ENCODE measurements at regions not wholly inside any gene's neighbourhood (a gene's known extent, or its start where the extent isn't known, plus 50 kb on each side); places are given as distances from the start of the nearest gene placed in this dataset.

DNA sequence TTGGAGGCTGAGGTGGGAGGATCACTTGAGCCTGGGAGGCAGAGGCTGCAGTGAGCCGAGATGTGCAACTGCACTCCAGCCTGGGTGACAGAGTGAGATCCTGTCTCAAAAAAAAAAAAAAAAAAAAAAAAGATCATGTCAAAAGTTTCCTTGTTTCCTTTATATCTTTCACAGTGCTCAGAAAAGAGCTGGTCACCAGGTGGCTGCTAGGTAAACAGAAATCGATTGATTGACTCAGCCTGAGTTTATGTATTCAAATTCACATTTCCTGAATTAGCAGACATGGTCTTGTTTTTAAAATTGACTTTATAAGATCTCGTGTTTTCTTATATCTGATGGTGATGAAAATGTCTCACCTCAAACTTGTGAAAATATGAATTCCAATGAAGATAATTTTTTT lies 261.8 kb upstream of the FANCL start:
- no peaks in the 10 kb centered on the region for H3K9me3 ChIP-seq (replicated peaks; ENCODE audit: insufficient read depth, low read length)
- no peaks in the 10 kb centered on the region for H3K36me3 ChIP-seq (replicated peaks; ENCODE audit: insufficient read depth, low read length)
- H3K4me3 ChIP-seq (ENCODE audit: low read length), result no peak overlapping the region
- no peaks in the 10 kb centered on the region for H3K9me2 ChIP-seq (replicated peaks; ENCODE audit: insufficient read depth, low read length)
- H3K27ac ChIP-seq (ENCODE audit: low read length), result no peak overlapping the region
- no peak overlapping the region for H2AFZ ChIP-seq (ENCODE audit: low read length)
- H3K27me3 ChIP-seq (replicated peaks; ENCODE audit: insufficient read depth, low read length), result no peaks in the 10 kb centered on the region
- H3F3A ChIP-seq (ENCODE audit: insufficient read depth, low read length), result no peaks in the 10 kb centered on the region
- DNase-seq, result no peak
- no peaks in the 10 kb centered on the region for H4K20me1 ChIP-seq (ENCODE audit: insufficient read depth, low read length)
- TF ChIP-seq EZH2phosphoT487 (IDR thresholded peaks at IDR 0.05; ENCODE audit: low read length) (no peak), EZH2 (optimal IDR thresholded peaks at IDR 0.05; ENCODE audit: low read depth, low read length) (no peak)
- TF ChIP-seq, protein P1, sequence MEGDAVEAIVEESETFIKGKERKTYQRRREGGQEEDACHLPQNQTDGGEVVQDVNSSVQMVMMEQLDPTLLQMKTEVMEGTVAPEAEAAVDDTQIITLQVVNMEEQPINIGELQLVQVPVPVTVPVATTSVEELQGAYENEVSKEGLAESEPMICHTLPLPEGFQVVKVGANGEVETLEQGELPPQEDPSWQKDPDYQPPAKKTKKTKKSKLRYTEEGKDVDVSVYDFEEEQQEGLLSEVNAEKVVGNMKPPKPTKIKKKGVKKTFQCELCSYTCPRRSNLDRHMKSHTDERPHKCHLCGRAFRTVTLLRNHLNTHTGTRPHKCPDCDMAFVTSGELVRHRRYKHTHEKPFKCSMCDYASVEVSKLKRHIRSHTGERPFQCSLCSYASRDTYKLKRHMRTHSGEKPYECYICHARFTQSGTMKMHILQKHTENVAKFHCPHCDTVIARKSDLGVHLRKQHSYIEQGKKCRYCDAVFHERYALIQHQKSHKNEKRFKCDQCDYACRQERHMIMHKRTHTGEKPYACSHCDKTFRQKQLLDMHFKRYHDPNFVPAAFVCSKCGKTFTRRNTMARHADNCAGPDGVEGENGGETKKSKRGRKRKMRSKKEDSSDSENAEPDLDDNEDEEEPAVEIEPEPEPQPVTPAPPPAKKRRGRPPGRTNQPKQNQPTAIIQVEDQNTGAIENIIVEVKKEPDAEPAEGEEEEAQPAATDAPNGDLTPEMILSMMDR (IDR thresholded peaks at IDR 0.05; ENCODE audit: low read length), result no peak
- no peaks in the 10 kb centered on the region for H3K4me1 ChIP-seq (ENCODE audit: low read length)
- no peak overlapping the region for H3K4me2 ChIP-seq (ENCODE audit: low read depth, low read length)
- no peak overlapping the region for H3K9ac ChIP-seq (ENCODE audit: low read length)
- H3K79me2 ChIP-seq (ENCODE audit: low read length), result no peaks in the 10 kb centered on the region

DNA sequence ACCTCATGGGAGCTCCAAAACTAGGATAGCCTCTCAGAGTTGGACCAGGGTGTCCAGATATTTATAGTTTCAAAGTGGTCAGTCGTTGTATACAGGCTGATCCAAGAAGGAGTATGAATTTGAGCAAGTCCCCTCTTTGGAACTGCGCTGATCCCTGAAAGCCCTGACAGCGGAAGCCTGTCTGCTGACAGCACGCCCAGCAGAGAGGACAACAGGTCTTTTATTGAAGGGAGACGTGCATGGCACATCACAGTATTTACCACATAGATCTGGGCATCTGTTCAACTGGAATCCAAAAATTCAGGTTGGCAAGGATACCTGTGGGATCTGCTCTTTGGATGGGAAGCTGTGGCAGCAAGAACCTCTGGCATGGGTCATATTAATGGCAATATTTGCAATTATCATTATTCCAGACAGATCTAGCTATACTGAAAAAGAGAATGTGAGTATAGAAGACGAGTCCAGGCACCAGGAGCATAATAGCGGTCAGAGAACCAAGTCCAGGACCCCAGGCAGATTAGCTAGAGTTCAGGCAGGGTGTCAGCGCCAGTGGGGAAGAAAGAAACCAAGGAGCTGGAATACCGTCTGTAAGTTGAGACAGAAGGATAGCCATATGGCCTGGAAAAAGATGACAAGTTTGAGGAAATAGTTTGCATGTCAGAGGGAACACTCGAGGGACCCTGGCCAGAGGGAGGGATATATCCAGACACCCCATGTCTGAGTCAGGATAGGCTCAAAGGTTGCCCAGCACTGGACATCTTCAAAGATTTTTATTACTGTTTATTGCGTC lies 260.4 kb upstream of the FANCL start:
- Histone ChIP-seq H3K79me2 (ENCODE audit: low read length) (no peaks in the 10 kb centered on the region), H3K9me3 (replicated peaks; ENCODE audit: insufficient read depth, low read length) (no peaks in the 10 kb centered on the region), H4K20me1 (ENCODE audit: insufficient read depth, low read length) (no peaks in the 10 kb centered on the region), H3K27me3 (replicated peaks; ENCODE audit: insufficient read depth, low read length) (no peaks in the 10 kb centered on the region), H3K9me2 (replicated peaks; ENCODE audit: insufficient read depth, low read length) (no peaks in the 10 kb centered on the region), H3F3A (ENCODE audit: insufficient read depth, low read length) (no peaks in the 10 kb centered on the region), H3K9ac (ENCODE audit: low read length) (no peak overlapping the region), H3K27ac (ENCODE audit: low read length) (no peak overlapping the region), H3K4me1 (ENCODE audit: low read length) (no peaks in the 10 kb centered on the region), H3K4me2 (ENCODE audit: low read depth, low read length) (no peak overlapping the region), H3K4me3 (ENCODE audit: low read length) (no peak overlapping the region), H2AFZ (ENCODE audit: low read length) (no peak overlapping the region), H3K36me3 (replicated peaks; ENCODE audit: insufficient read depth, low read length) (no peaks in the 10 kb centered on the region)
- TF ChIP-seq EZH2 (optimal IDR thresholded peaks at IDR 0.05; ENCODE audit: low read depth, low read length) (no peak), EZH2phosphoT487 (IDR thresholded peaks at IDR 0.05; ENCODE audit: low read length) (no peak)
- TF ChIP-seq, protein P1 (IDR thresholded peaks at IDR 0.05; ENCODE audit: low read length), result no peak
- DNase-seq, result no peak

DNA sequence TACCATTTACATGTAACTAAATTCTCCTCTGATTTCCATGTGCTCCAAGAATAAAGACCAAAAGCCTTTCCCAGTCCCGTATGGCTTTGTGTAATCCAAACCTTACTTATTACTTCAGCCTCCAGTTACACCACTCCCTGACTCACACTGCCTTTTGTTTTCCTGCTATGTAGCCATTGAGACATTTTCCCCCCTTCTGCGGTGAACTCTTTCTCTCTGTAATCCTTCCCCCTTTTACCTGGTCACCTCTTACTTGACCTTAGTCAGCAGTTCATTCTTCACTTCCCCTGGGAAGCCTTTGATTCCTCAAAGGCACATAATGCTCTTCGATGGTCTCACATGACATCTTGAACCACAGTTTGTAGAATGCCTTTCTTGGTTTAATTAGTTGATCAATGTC lies 256.0 kb upstream of the FANCL start:
- no peaks in the 10 kb centered on the region for H3K79me2 ChIP-seq (ENCODE audit: low read length)
- H3K4me1 ChIP-seq (ENCODE audit: low read length), result no peaks in the 10 kb centered on the region
- no peaks in the 10 kb centered on the region for H3F3A ChIP-seq (ENCODE audit: insufficient read depth, low read length)
- no peaks in the 10 kb centered on the region for H3K9me2 ChIP-seq (replicated peaks; ENCODE audit: insufficient read depth, low read length)
- H3K27ac ChIP-seq (ENCODE audit: low read length), result no peak overlapping the region
- no peak overlapping the region for H2AFZ ChIP-seq (ENCODE audit: low read length)
- H4K20me1 ChIP-seq (ENCODE audit: insufficient read depth, low read length), result no peaks in the 10 kb centered on the region
- H3K4me3 ChIP-seq (ENCODE audit: low read length), result no peak overlapping the region
- TF ChIP-seq EZH2 (optimal IDR thresholded peaks at IDR 0.05; ENCODE audit: low read depth, low read length) (no peak), EZH2phosphoT487 (IDR thresholded peaks at IDR 0.05; ENCODE audit: low read length) (no peak)
- TF ChIP-seq, protein P1 (IDR thresholded peaks at IDR 0.05; ENCODE audit: low read length), result no peak
- no peak overlapping the region for H3K4me2 ChIP-seq (ENCODE audit: low read depth, low read length)
- H3K9ac ChIP-seq (ENCODE audit: low read length), result no peak overlapping the region
- H3K27me3 ChIP-seq (replicated peaks; ENCODE audit: insufficient read depth, low read length), result no peaks in the 10 kb centered on the region
- H3K9me3 ChIP-seq (replicated peaks; ENCODE audit: insufficient read depth, low read length), result no peaks in the 10 kb centered on the region
- H3K36me3 ChIP-seq (replicated peaks; ENCODE audit: insufficient read depth, low read length), result no peaks in the 10 kb centered on the region
- DNase-seq, result no peak

Measured in MM.1S (cell line).